ENCODE measurements at regions not wholly inside any gene's neighbourhood (a gene's known extent, or its start where the extent isn't known, plus 50 kb on each side); places are given as distances from the start of the nearest gene placed in this dataset.

DNA sequence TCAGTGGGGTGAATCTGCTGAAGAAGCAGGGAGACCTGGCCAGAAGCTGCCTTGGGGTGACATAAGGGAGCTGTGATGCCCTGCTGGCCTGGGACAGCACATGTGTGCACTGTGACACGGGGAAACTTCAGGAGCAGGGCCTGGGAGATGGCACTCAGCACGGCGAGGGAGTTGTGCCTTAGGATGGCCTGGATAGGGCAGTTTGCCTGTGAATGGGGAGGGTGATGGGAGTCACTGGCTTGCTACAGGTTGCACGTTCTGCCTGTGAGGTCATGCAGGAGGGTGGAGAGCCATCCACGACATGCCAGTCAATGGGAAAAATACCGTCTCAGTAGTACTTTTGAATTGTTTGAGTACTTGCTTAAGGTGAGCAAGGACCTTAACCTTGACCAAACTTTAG lies 76.8 kb upstream of the UBE3A start:
- ATAC-seq (no peak), DNase-seq (no peak)
- intact Hi-C loops (cut with micrococcal nuclease): no loop called here

DNA sequence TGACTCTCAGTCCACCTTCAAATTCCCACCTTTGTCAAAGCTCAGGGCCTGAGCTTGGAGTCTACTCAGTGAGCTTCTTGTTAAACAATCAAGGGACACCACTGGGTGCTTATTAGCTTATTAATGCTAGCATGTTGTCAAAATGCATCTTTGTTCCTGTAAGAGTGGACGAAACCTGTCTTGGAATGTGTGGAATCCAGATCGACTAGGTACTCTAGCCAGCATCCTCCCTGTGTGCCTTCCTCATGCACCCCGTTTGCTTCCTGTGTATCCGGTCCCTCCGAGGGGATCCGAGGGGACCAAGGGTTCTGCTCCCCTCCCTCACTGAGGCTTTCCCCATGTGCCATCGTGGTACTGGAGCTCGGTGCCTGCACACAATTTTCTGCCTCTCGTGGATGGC lies 75.7 kb upstream of the UBE3A start:
- DNase-seq (no peak), ATAC-seq (no peak)
- intact Hi-C loops (cut with micrococcal nuclease): no loop called here

DNA sequence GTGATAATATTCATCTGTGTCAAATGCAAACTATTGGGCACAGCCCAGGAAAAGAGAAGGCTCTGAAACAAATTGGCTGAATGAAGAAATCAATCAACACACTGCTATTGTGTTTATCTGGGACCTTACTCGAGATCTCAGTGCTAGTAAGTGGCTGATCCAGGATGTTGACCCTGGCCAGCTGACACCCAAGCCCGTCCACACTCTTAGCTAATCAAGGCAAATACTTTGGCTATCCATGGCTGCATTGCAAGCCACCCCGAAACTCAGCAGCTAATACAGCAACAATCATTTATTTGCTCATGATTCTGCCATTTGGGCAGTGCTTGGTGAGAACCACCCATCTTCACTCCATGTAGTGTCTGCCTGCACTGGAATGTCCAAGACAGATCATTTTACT lies 74.1 kb upstream of the UBE3A start:
- intact Hi-C loops (cut with micrococcal nuclease): no loop called here
- ATAC-seq (peak; percentile 43), DNase-seq (no peak)

DNA sequence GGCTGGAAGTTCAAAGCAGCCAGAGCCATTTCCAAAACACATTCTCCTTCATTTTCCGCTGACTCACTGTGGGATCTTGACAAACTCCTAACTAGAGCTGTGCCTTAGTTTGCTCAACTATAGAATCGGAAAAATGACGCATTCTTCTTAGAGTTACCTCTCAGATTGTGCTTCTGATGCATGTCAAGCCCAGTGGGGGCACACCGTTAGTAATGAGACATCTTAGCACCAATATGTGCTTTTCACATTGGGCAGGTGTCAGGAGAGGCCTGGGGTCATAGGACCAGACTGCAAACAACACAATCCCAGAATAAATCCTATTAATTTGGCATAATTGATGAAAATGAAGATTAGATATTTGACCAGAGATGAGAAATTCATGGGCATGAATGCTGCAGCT lies 71.3 kb upstream of the UBE3A start:
- intact Hi-C loops (cut with micrococcal nuclease): no loop called here
- DNase-seq (no peak), ATAC-seq (no peak)

DNA sequence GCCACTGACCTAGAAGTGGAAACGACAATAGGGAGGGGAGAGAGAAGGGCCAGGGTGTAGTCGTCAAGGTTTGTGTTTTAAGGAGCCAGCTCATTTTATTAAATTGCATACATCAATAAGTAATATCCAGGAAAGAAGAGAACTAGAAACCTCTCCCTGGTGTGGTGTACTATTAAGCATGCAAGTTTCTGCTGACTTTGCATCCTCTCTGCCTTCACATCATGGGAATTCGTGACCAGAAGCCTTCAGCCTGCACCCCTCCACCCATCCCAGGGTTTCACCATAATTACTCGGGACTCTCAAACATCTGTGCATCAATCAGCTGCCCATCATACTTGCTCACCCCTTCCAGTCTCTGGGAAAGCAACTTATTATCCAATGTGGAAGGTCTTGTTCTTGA lies 70.9 kb upstream of the UBE3A start:
- no peak for DNase-seq
- intact Hi-C loops (cut with micrococcal nuclease): loop anchor here (5.0 to 10.0 kb wide), 2 partner anchors 185 to 753 kb away; no protein-coding TSS in a partner anchor
- ATAC-seq: no peak

DNA sequence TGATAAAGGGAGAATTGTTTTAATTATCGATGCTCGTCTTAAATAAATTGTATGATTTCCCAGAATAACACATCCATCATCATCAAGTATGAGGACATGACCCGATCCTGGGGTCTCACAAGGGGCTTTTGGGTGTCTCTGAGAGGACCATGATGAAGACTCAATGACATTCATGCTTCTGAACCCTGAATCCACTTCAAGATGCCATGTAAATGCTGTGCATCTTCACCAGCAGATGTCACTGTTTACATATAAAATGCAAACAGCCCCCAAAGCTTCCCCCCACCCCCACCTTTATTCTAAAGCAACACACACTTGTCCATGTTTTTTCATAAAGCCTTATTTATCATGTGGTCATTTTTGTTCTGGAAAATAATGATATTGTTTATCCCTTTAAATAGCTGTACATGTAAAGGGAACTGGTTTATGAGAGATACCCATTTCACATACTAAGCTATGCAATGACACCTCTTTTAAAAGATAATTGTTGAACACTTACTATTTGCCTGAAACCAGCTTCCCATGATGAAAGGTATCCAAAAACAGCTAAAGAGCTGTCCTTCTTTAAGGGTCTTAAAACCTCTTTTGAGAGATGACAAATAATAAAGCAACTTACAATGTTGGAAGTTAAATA lies 69.7 kb upstream of the UBE3A start:
- ATAC-seq: peak; percentile 52
- intact Hi-C loops (cut with micrococcal nuclease): loop anchor here (5.0 to 10.0 kb wide), 2 partner anchors 186 to 754 kb away; no protein-coding TSS in a partner anchor
- no peak for DNase-seq

DNA sequence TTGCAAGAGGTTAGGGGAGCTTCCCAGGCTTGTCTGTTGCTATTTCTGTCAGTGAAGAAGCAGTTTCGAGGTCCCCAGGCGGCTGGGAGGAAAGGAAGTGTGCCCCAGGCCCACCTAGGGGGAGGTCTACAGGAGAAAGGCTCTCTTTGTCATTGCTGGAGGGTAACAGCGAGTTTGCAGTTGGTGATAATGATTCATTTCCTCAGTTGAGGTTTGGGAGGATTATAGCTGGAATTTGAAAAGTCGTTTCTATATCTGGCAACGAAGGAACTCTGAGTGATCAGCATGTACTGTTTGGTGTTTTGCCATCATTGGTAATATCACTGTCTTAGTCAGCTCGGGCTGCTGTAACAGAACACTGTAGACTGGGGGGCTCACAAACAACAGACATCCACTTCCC lies 65.5 kb upstream of the UBE3A start:
- ATAC-seq (no peak), DNase-seq (no peak)
- intact Hi-C loops (cut with micrococcal nuclease): loop anchor here (10.0 kb wide), 1 partner anchor 190 kb away; no protein-coding TSS in a partner anchor

DNA sequence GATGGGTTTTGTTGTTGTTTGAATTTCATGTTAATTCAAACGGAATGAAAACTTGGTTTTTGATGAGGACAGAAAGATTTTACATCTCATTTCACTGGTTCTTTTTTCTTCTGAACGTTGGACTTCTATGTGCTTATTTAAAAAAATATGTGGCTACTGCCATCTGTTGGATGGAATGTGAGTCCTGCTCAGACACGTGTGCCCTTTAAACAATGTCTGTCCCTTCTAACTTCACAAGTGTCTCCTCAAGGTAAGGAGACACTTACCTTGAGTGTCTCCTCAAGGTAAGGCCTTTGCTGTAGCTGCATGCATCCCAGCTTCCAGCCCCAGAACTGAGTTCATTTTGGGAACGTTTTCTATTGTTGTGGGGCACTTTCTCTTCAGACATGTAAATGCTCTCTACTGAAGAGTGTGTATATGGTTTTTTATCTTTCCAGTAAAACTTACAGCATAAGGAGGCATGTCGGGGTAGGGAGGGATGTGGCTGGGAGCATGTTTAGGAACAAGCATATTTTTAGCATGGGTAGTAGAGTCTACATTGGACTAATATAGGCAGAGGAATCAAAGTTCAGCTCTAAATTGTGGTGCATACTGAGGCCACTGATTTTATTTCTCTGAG lies 63.1 kb upstream of the UBE3A start:
- ATAC-seq (peak; percentile 47), DNase-seq (no peak)
- intact Hi-C loops (cut with micrococcal nuclease): loop anchor here (10.0 kb wide), 1 partner anchor 193 kb away; no protein-coding TSS in a partner anchor

DNA sequence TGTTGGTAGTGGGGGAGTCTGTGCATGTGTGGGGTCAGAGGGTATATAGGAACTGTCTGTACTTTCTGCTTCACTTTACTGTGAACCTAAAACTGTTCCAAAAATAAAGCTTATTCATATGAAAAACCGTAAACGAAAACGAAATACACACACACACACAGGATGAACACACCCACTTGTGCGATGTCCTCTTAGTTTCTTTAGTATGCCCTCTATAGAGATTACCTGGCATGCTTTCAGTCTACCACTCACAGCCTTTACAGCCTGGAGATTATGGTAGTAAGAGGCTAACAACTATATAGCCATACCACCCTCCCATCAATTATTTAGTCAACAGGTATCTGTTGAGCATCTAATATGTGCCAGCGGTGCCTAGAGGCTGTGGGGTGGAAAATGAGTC lies 60.0 kb upstream of the UBE3A start:
- ATAC-seq (no peak), DNase-seq (no peak)
- intact Hi-C loops (cut with micrococcal nuclease): no loop called here

DNA sequence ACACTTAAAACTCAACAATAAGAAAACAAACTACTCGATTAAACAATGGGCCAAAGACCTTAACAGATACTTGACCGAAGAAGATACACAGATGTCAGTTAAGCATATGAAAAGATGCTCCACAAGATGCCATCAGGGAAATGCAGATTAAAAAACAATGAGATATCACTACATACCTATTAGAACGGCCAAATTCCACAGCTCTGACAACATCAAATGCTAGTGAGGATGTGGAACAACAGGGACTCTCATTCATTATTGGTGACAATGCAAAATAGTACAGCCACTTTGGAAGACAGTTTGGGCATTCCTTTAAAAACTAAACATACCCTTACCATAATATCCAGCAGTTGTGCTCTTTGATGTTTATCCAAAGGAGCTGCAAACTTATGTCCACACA lies 59.1 kb upstream of the UBE3A start:
- ATAC-seq: no peak
- intact Hi-C loops (cut with micrococcal nuclease): no loop called here
- no peak for DNase-seq

DNA sequence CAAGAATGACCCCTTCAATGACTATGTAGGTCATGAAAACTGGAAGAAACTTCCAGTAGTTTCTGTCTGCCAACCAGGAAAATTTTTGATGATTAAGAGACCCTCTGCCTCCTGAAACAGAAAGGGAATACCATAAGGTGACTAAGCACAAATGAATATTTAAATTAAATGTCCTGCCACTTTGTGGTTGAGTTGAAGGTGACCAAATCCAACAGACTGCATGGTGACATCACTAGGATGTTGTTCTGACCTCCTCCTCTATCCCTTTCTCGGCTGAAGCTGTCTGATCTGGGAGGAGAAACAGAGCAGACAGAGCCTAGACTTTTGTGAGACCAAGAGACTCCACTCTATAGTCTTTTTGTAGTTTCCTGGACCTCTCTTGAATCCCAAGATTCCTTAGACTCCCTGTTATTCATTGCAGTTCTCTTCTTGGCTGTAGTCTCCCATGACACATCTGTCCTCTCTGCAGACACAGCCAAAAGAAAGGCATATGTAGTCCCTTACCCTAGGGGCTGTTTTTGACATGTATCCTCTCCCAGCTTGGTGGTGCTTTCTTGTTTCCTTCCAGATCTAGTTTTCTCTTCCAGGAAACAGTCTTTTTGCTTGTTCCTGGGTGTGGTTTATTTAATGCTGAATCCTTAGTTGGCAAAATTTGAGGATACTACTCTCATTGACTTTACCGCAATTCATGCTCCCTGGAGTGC lies 55.2 kb upstream of the UBE3A start:
- intact Hi-C loops (cut with micrococcal nuclease): no loop called here

DNA sequence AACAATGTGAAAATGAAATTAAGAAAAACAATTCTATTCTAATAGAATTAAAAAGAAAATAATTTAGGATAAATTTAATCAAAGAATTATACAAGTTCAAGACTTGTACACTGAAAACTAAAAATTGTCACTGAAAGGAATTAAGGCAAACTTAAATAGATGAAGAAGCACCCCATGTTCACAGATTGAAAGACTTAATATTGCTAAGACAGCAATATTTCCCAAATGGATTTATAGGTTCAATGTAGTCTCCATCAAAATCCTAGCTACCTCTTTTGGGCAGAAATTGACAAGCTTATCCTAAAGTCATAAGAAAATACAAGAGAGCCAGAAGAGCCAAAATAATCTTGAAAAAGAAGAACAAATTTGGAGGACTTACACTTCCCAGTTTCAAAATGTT lies 53.5 kb upstream of the UBE3A start:
- ATAC-seq (no peak), DNase-seq (no peak)
- intact Hi-C loops (cut with micrococcal nuclease): no loop called here

More for the DNA sequence above, 55.2 kb upstream of the UBE3A start:
- ATAC-seq (no peak), DNase-seq (no peak)
